ENCODE measurements at regions not wholly inside any gene's neighbourhood (a gene's known extent, or its start where the extent isn't known, plus 50 kb on each side); places are given as distances from the start of the nearest gene placed in this dataset.
A peak's percentile ranks its signal among the peaks of the same experiment; 100 is the strongest.

- DNase-seq = no peak
Observed at GRCh38 chrX:23548164-23548563, 119.1 kb upstream of the PRDX4 start.

- no peak for DNase-seq
Observed at GRCh38 chrX:23552303-23552702, 115.0 kb upstream of the PRDX4 start.

GRCh38 chrX:23554304-23554703 lies 113.0 kb upstream of the PRDX4 start:
- DNase-seq = peak; percentile 48 to 52

GRCh38 chrX:23557070-23557469 lies 110.2 kb upstream of the PRDX4 start:
- no peak for DNase-seq

GRCh38 chrX:23559975-23560374 lies 107.3 kb upstream of the PRDX4 start:
- DNase-seq = peak in 1 of 2 experiments; percentile 24

GRCh38 chrX:23570674-23571343 lies 96.5 kb upstream of the PRDX4 start:
- no peak for DNase-seq

- no peak for DNase-seq
Observed at GRCh38 chrX:23575281-23575680, 92.0 kb upstream of the PRDX4 start.

GRCh38 chrX:23578079-23578478 lies 89.2 kb upstream of the PRDX4 start:
- no peak for DNase-seq

- no peak for DNase-seq
Observed at GRCh38 chrX:23589496-23589895, 77.8 kb upstream of the PRDX4 start.

GRCh38 chrX:23592741-23593140 lies 74.6 kb upstream of the PRDX4 start:
- no peak for DNase-seq

- DNase-seq = no peak
Observed at GRCh38 chrX:23598575-23598974, 68.7 kb upstream of the PRDX4 start.

GRCh38 chrX:23603501-23603900 lies 63.8 kb upstream of the PRDX4 start:
- DNase-seq = no peak

- DNase-seq = no peak
Observed at GRCh38 chrX:23610495-23610894, 56.8 kb upstream of the PRDX4 start.

- DNase-seq = no peak
Observed at GRCh38 chrX:23612846-23613245, 54.4 kb upstream of the PRDX4 start.

GRCh38 chrX:23616361-23616760 lies 50.9 kb upstream of the PRDX4 start:
- peak; percentile 37 to 48 for DNase-seq

All from Kasumi-1 (cell line).